Suprapubic skin (tissue), 4 donors: ENCODE measurements at regions not wholly inside any gene's neighbourhood (a gene's known extent, or its start where the extent isn't known, plus 50 kb on each side); places are given as distances from the start of the nearest gene placed in this dataset.

Experiments
- DNase-seq, 2 donors: peaks; one replicate each; pipeline ENCODE4 v3.0.0-alpha.2; 2019; ENCODE audit warnings: low spot score in 2 of 2
- H3K27ac ChIP-seq: fragments of 200-600 bp; sonication (generic); one replicate; pipeline ENCODE4 v1.5.1; 2019
- H3K27me3 ChIP-seq: fragments of 200-600 bp; sonication (generic); one replicate; pipeline ENCODE4 v1.5.1; 2019
- H3K36me3 ChIP-seq: fragments of 200-600 bp; sonication (generic); one replicate; pipeline ENCODE4 v1.5.1; 2019
- H3K4me1 ChIP-seq: fragments of 200-600 bp; sonication (generic); one replicate; pipeline ENCODE4 v1.5.1; 2019
- H3K4me3 ChIP-seq: fragments of 200-600 bp; sonication (generic); one replicate; pipeline ENCODE4 v1.5.1; 2019; ENCODE audit warnings: mild to moderate bottlenecking
- H3K9me3 ChIP-seq: fragments of 200-600 bp; sonication (generic); one replicate; pipeline ENCODE4 v1.5.1; 2019
- CTCF ChIP-seq, 2 donors: fragments of 200-600 bp in 1 of 2; fragments of 450-650 bp in 1 of 2; sonication (generic) in 1 of 2; IDR thresholded peaks; one replicate each; pipeline ENCODE4 v1.5.1; 2016 to 2019; ENCODE audit warnings: antibody characterized with exemption in 2 of 2, mild to moderate bottlenecking in 1 of 2, moderate library complexity in 1 of 2
- EP300 ChIP-seq: sonication (generic); formaldehyde crosslinking; IDR thresholded peaks from one replicate; pipeline ENCODE4 v1.6.1; 2017; ENCODE audit warnings: antibody characterized with exemption
- POLR2A ChIP-seq, 2 donors: fragments of 450-650 bp; IDR thresholded peaks; one replicate each; pipeline ENCODE4 v1.6.1; 2017; ENCODE audit warnings: antibody characterized with exemption in 2 of 2, mild to moderate bottlenecking in 2 of 2, moderate library complexity in 2 of 2
- POLR2AphosphoS5 ChIP-seq, 3 donors: sonication (generic); formaldehyde crosslinking; IDR thresholded peaks; one replicate each; pipeline ENCODE4 v1.6.1; 2017; ENCODE audit warnings: antibody characterized with exemption in 3 of 3
- WGBS: methylation state at CpG from one replicate; pipeline ENCODE4 v1.1.5; 2018; 5-methylcytosine and 5-hydroxymethylcytosine counted together

- H3K27ac ChIP-seq = no peak overlapping the region
- peaks cover 19% of the 10 kb centered on the region for H3K4me1 ChIP-seq
- TF ChIP-seq POLR2AphosphoS5 (IDR thresholded peaks at IDR 0.05) (no peak), CTCF (IDR thresholded peaks at IDR 0.05) (no peak), EP300 (no peak), POLR2A (IDR thresholded peaks at IDR 0.05) (no peak)
- H3K4me3 ChIP-seq = no peak overlapping the region
- no peaks in the 10 kb centered on the region for H3K27me3 ChIP-seq
- 96% methylated on average over 2 of the region's 2 CpGs for WGBS
- no peaks in the 10 kb centered on the region for H3K9me3 ChIP-seq
- no peak for DNase-seq
- H3K36me3 ChIP-seq = no peaks in the 10 kb centered on the region
Measured at GRCh38 chr2:234145511-234145910, 95.0 kb downstream of the SPP2 start.

GRCh38 chr2:234145057-234145456, 94.6 kb downstream of the SPP2 start:
- no peak for DNase-seq
- H3K36me3 ChIP-seq = no peaks in the 10 kb centered on the region
- H3K4me3 ChIP-seq = no peak overlapping the region
- no peaks in the 10 kb centered on the region for H3K27me3 ChIP-seq
- H3K9me3 ChIP-seq = no peaks in the 10 kb centered on the region
- TF ChIP-seq EP300 = no peak
- TF ChIP-seq POLR2A (IDR thresholded peaks at IDR 0.05) = no peak
- TF ChIP-seq POLR2AphosphoS5 (IDR thresholded peaks at IDR 0.05) = no peak
- no peak for TF ChIP-seq CTCF (IDR thresholded peaks at IDR 0.05)
- no peak overlapping the region for H3K27ac ChIP-seq
- peaks cover 19% of the 10 kb centered on the region for H3K4me1 ChIP-seq

DNA sequence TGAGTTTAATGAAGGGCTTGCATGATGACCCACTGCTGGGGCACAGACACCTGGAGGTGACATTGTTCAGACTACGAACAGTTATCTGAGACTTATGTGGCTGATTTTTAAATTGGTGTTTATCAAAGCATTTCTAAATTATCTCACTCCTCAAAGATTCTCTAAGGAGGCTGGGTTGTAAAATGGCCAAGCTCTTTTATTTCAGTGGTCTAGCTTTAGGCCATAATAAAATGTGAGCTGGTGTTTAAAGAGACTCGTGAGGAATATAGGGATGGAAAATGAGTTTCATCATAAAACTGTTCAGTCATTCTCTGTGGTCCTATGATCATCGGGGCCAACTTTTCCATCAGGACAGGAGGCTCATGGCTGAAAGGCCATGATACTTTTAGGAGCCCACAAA, 93.4 kb downstream of the SPP2 start:
- H3K4me3 ChIP-seq = no peak overlapping the region
- H3K4me1 ChIP-seq = peaks cover 19% of the 10 kb centered on the region
- H3K27me3 ChIP-seq = no peaks in the 10 kb centered on the region
- no peaks in the 10 kb centered on the region for H3K36me3 ChIP-seq
- no peak overlapping the region for H3K27ac ChIP-seq
- 85% methylated on average over 3 of the region's 3 CpGs for whole genome bisulfite sequencing
- no peaks in the 10 kb centered on the region for H3K9me3 ChIP-seq
- no peak for TF ChIP-seq EP300
- no peak for TF ChIP-seq POLR2AphosphoS5 (IDR thresholded peaks at IDR 0.05)
- TF ChIP-seq POLR2A (IDR thresholded peaks at IDR 0.05) = no peak
- DNase-seq = no peak

- 93% methylated on average over 3 of the region's 3 CpGs for whole genome bisulfite sequencing
- no peaks in the 10 kb centered on the region for H3K9me3 ChIP-seq
- peaks cover 14% of the 10 kb centered on the region for H3K4me1 ChIP-seq
- H3K36me3 ChIP-seq = no peaks in the 10 kb centered on the region
- no peaks in the 10 kb centered on the region for H3K27me3 ChIP-seq
- H3K27ac ChIP-seq = no peak overlapping the region
- no peak overlapping the region for H3K4me3 ChIP-seq
- no peak for TF ChIP-seq POLR2AphosphoS5 (IDR thresholded peaks at IDR 0.05)
- TF ChIP-seq POLR2A (IDR thresholded peaks at IDR 0.05) = no peak
- no peak for TF ChIP-seq CTCF (IDR thresholded peaks at IDR 0.05)
- TF ChIP-seq EP300 = no peak
- DNase-seq = no peak
Measured at GRCh38 chr2:234142530-234142929, 92.0 kb downstream of the SPP2 start.

DNA sequence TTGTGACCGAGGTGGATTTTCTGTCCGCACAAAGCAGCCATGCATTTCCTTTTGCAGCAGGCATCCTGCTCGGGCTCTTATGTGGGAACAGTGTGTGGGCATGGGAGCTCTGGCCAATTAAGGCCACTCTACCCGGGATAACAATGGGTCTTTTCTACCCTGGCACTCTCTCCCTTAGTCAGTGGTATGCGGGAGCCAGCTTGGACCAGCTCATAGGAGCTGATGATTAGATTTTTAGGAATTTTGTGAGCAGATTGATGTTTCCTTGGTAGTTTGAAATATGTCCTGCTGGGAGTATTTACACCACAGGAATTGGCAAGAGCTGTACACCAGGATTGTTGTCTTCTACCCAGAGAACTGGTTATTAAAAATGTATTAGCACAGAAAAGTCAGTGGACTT, 89.3 kb downstream of the SPP2 start:
- TF ChIP-seq EP300 (no peak), POLR2AphosphoS5 (IDR thresholded peaks at IDR 0.05) (no peak), CTCF (IDR thresholded peaks at IDR 0.05) (no peak), POLR2A (IDR thresholded peaks at IDR 0.05) (no peak)
- no peaks in the 10 kb centered on the region for H3K9me3 ChIP-seq
- DNase-seq = no peak
- WGBS = 94% methylated on average over 5 of the region's 5 CpGs
- H3K27me3 ChIP-seq = no peaks in the 10 kb centered on the region
- peaks cover 21% of the 10 kb centered on the region for H3K4me1 ChIP-seq
- H3K4me3 ChIP-seq = no peak overlapping the region
- H3K27ac ChIP-seq = no peak overlapping the region
- no peaks in the 10 kb centered on the region for H3K36me3 ChIP-seq

- TF ChIP-seq EP300 (no peak), CTCF (IDR thresholded peaks at IDR 0.05) (no peak), POLR2A (IDR thresholded peaks at IDR 0.05) (no peak), POLR2AphosphoS5 (IDR thresholded peaks at IDR 0.05) (no peak)
- 95% methylated on average over 9 of the region's 9 CpGs for WGBS
- no peak for DNase-seq
- no peaks in the 10 kb centered on the region for H3K9me3 ChIP-seq
- no peak overlapping the region for H3K27ac ChIP-seq
- no peak overlapping the region for H3K4me3 ChIP-seq
- no peaks in the 10 kb centered on the region for H3K27me3 ChIP-seq
- H3K36me3 ChIP-seq = no peaks in the 10 kb centered on the region
- H3K4me1 ChIP-seq = peaks cover 22% of the 10 kb centered on the region
Measured at GRCh38 chr2:234138836-234139235, 88.3 kb downstream of the SPP2 start.
